ENCODE measurements at regions not wholly inside any gene's neighbourhood (a gene's known extent, or its start where the extent isn't known, plus 50 kb on each side); places are given as distances from the start of the nearest gene placed in this dataset.

DNA sequence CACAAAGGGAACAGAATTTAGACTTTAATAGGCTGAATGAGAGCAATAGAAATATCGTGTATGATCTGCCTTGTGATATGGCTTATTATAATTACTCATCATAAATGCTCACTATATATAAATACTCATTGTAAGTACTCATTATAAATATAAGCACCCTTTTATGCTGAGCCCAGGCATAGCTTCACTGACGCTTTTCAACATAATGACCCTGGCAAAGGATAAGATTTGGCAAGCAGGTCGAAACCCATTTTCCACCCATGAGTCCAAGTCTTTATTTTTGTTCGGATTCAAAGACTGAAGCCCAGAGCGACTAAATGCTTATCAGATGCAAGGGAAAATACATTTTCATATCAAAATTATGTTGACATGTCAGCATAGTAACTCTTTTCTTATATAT is 500.4 kb downstream of the SLC4A3 start:
- no peaks in the 10 kb centered on the region for H3K27me3 Mint-ChIP-seq (ENCODE audit: low read depth)
- H3K4me3 Mint-ChIP-seq, result no peak overlapping the region
- DNase-seq (ENCODE audit: low spot score), result no peak
- peaks cover 6% of the 10 kb centered on the region for H3K9me3 Mint-ChIP-seq
- H3K27ac Mint-ChIP-seq, result no peak overlapping the region
- no peaks in the 10 kb centered on the region for H3K4me1 Mint-ChIP-seq (ENCODE audit: low read depth)
- H3K36me3 Mint-ChIP-seq (ENCODE audit: low read depth), result no peaks in the 10 kb centered on the region

DNA sequence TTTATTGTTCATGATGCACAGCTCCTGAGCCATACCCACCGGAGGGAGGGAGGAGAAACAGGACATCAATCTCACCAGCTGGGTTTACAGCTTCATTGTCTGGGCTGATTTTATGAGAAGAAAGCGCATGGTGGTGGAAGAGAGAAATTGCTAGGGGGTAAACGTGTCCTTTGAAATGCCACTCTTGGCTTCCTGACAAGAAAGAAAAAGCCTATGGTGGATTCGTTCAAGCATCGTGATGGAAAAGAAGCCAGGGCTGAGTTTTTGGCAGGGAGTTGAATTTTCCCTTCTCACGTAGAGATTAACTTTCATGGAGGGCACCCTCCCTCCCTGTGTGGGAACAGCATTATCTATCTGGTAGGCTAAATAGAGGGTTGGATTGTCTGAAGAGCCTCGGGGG is 502.0 kb downstream of the SLC4A3 start:
- DNase-seq (ENCODE audit: low spot score), result no peak
- no peaks in the 10 kb centered on the region for H3K27me3 Mint-ChIP-seq (ENCODE audit: low read depth)
- no peaks in the 10 kb centered on the region for H3K4me1 Mint-ChIP-seq (ENCODE audit: low read depth)
- no peak overlapping the region for H3K27ac Mint-ChIP-seq
- peaks cover 6% of the 10 kb centered on the region for H3K9me3 Mint-ChIP-seq
- H3K4me3 Mint-ChIP-seq, result no peak overlapping the region
- no peaks in the 10 kb centered on the region for H3K36me3 Mint-ChIP-seq (ENCODE audit: low read depth)

DNA sequence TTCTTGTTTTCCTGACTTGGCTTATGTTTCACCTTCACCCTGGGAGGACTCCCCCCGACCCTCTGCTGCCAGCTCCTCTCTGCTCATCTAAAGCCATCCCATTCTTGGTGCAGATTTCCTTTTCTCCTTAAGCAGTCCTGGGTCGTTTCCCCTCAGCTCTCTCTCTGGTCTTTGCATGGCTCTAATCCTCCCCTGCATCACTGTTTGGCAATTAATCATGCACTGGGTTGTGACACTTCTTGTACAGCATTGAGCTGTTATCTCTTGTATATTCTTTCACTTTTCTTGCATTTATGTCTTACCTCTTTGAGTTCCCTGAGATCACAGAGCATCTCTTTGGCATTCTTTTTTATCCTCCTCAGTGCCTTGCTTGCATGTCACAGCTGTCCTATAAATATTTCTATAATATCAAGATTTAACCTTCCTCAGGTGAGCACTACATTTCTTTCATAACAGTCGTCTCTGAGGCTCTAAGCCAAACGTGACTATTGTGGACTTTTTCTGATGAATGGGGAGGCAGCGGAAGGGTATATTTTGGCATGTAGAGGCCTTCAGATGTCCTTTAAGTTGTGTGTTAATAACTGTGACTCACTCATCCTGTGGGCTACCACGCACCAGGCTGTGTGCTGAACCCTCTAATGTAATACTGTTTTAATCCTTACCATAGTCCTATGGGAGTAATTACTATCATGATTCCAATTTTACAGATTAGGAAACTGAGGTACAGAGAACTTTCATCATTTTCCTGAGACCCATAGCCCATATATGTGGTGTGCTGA is 507.5 kb downstream of the SLC4A3 start:
- DNase-seq (ENCODE audit: low spot score), result no peak
- Mint-ChIP-seq H3K27me3 (ENCODE audit: low read depth) (no peaks in the 10 kb centered on the region), H3K4me3 (no peak overlapping the region), H3K36me3 (ENCODE audit: low read depth) (no peaks in the 10 kb centered on the region), H3K27ac (no peak overlapping the region), H3K9me3 (peaks cover 6% of the 10 kb centered on the region), H3K4me1 (ENCODE audit: low read depth) (no peaks in the 10 kb centered on the region)

DNA sequence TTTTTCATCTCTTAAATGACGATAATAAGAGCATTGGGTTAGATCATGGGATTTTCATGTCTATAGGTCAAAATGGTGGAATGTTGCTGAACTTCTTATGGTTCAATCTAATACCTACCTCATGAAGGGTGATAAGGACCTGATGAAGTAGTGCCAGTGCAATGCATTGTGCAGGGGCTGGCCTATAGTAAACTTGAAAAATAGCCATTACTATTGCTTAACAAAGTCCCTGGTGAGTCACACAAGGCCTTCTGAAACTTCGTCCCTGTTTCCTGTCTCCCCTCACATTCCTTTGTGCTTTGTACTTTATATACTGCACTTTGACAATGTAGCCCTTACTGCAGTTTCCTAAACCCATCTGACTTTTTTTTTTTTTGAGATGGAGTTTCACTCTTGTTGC is 515.9 kb downstream of the SLC4A3 start:
- H3K36me3 Mint-ChIP-seq (ENCODE audit: low read depth), result no peaks in the 10 kb centered on the region
- H3K4me1 Mint-ChIP-seq (ENCODE audit: low read depth), result no peaks in the 10 kb centered on the region
- no peak overlapping the region for H3K4me3 Mint-ChIP-seq
- H3K27me3 Mint-ChIP-seq (ENCODE audit: low read depth), result no peaks in the 10 kb centered on the region
- no peaks in the 10 kb centered on the region for H3K9me3 Mint-ChIP-seq
- no peak for DNase-seq (ENCODE audit: low spot score)
- H3K27ac Mint-ChIP-seq, result no peak overlapping the region

DNA sequence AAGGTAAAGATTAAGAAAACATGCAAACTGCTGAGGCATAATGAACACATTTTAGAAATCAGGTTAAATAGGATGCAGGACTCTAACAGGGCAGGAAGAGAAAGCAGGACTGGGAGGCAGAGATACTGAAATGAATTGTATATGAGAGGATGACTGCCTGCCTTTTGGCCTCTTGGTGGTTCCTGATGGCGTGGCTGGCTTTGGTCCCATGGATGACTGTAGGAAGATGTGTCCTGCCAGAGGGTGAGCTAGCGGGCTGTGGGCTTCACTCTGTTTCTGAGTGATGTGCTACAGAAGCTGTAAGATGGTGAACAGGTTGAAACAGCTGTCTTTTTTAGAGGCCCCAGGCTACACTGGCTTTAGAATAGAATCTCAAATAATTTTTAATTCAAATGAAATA is 517.0 kb downstream of the SLC4A3 start:
- Mint-ChIP-seq H3K4me3 (no peak overlapping the region), H3K27ac (no peak overlapping the region), H3K27me3 (ENCODE audit: low read depth) (no peaks in the 10 kb centered on the region), H3K9me3 (no peaks in the 10 kb centered on the region), H3K4me1 (ENCODE audit: low read depth) (no peaks in the 10 kb centered on the region), H3K36me3 (ENCODE audit: low read depth) (no peaks in the 10 kb centered on the region)
- DNase-seq (ENCODE audit: low spot score), result no peak

DNA sequence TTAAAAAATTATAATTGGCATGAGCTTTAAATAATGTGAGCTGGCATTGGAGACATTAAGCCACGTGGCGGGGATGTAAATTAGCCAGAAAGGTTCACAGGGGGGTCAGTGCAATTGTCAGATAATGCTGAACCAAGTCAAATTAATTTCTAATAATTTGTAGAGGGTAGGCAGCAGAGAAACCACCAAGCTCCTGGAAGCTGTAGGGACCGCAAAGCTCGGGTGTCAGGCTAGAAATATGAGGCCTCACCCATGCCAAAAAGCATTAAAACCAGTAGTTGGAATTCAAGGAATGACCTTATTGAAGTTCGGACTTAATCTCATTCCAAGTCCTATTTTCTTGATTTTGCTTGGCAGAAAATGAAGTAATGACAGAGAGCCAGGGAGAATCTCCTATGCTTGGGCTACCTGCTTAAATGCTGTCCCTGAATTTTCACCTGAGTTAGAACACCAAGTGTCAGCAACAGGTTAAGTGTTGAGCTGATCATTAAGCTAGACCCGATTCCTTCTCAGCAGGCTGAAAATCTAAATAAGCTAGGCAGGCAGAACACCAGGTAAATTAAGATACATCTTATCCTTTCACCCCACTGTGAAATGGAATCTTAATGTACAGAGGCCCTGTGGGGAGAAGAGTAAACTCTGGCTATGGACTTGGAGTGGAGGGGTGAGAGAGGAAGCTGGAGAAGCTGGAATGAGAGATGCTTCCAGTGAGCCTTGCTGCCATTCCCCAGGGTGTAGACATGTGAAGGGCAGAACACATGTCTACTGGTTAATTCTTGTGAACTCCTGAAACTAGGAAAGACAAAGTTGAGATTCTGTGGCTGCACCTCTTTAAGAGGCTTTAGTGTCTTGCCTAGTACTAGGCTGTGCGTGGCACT is 520.0 kb downstream of the SLC4A3 start:
- no peaks in the 10 kb centered on the region for H3K4me1 Mint-ChIP-seq (ENCODE audit: low read depth)

DNA sequence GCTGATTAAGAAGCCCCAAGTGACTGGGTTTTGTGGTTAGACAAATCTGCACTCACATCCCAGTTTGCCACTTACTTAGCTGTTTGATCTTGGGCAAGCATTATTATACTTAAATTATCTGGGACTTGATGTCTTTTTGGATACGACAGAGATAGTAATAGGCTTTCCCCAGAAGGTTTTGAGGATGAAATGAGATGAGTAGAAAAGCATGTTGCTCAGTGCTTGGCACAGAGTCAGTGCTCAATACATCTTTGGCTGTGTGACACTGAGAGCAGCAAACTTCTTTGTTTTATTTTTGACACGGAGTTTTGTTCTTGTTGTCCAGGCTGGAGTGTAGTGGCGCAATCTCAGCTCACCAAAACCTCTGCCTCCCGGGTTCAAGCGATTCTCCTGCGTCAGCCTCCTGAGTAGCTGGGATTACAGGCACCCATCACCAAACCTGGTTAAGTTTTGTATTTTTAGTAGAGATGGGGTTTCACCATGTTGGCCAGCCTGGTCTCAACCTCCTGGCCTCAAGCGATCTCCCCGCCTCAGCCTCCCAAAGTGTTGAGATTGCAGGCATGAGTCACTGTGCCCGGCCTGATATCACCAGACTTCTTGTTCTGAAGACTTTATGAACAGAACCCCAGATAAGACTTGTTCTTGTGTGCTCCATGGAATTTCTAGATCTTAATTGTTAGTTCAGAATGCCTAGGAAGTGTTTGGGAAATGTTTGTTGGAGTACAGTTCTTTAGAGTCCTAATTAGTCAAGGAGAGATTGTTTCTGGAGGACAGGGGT is 521.2 kb downstream of the SLC4A3 start:
- no peaks in the 10 kb centered on the region for H3K36me3 Mint-ChIP-seq (ENCODE audit: low read depth)
- H3K4me1 Mint-ChIP-seq (ENCODE audit: low read depth), result no peaks in the 10 kb centered on the region
- H3K27ac Mint-ChIP-seq, result no peak overlapping the region
- H3K27me3 Mint-ChIP-seq (ENCODE audit: low read depth), result no peaks in the 10 kb centered on the region
- DNase-seq (ENCODE audit: low spot score), result no peak
- H3K4me3 Mint-ChIP-seq, result no peak overlapping the region
- H3K9me3 Mint-ChIP-seq, result no peaks in the 10 kb centered on the region

More for the DNA sequence above, 520.0 kb downstream of the SLC4A3 start:
- Mint-ChIP-seq H3K27me3 (ENCODE audit: low read depth) (no peaks in the 10 kb centered on the region), H3K27ac (no peak overlapping the region), H3K4me3 (no peak overlapping the region), H3K36me3 (ENCODE audit: low read depth) (no peaks in the 10 kb centered on the region), H3K9me3 (no peaks in the 10 kb centered on the region)
- no peak for DNase-seq (ENCODE audit: low spot score)

DNA sequence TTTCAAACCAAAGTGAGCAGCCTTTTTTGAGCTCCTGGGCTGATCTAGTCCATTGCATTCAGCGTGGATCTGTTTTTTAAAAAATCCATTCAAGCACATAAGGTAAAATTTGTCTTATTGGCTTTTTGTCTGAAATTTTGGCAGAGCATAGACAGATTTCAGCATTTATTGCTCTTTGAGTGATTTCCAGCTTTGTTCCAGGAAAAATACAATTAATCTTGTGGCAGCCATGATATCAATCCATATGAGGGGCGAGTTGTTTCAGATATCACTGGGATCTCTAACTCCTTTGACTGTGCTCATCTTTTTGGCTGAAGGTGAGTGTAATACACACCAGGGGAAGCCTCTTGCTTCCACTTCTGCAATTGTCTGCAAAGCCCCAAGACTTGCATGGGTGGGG is 523.9 kb downstream of the SLC4A3 start:
- Mint-ChIP-seq H3K27me3 (ENCODE audit: low read depth) (no peaks in the 10 kb centered on the region), H3K9me3 (no peaks in the 10 kb centered on the region), H3K36me3 (ENCODE audit: low read depth) (no peaks in the 10 kb centered on the region), H3K4me1 (ENCODE audit: low read depth) (no peaks in the 10 kb centered on the region), H3K4me3 (no peak overlapping the region), H3K27ac (no peak overlapping the region)
- DNase-seq (ENCODE audit: low spot score), result no peak

DNA sequence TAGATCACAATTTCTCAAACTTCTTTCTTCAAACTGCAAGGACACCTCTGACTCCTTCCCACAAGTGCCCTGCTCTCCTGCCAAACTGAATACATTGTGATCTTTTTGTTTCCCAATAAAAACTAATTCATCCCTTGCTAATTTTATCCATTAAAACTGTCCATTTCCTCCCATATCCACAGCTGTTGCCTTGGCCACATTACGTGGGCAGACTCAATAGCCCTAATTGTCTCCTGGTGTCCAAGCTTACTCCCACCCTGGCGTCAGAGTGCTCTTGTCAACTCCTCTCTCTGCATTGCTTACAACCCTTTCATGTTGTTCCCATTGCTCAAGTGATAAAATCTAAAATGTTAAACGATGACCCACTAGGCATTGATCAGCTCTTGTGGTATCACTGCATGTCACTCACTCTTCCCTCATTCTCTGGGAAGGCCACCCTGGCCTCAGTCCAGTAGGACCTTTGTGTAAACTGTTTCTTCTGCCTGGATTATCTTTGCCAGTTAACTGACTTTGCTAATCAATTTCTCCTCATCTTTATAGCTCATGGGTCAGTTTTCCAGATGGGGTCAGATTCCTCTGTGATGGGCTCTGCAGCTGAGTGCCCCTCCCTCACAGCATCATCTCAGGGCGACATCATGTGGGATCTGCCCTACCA is 525.0 kb downstream of the SLC4A3 start:
- H3K9me3 Mint-ChIP-seq, result no peaks in the 10 kb centered on the region
- no peak overlapping the region for H3K4me3 Mint-ChIP-seq
- no peaks in the 10 kb centered on the region for H3K4me1 Mint-ChIP-seq (ENCODE audit: low read depth)
- no peak for DNase-seq (ENCODE audit: low spot score)
- no peak overlapping the region for H3K27ac Mint-ChIP-seq
- no peaks in the 10 kb centered on the region for H3K36me3 Mint-ChIP-seq (ENCODE audit: low read depth)
- H3K27me3 Mint-ChIP-seq (ENCODE audit: low read depth), result no peaks in the 10 kb centered on the region

DNA sequence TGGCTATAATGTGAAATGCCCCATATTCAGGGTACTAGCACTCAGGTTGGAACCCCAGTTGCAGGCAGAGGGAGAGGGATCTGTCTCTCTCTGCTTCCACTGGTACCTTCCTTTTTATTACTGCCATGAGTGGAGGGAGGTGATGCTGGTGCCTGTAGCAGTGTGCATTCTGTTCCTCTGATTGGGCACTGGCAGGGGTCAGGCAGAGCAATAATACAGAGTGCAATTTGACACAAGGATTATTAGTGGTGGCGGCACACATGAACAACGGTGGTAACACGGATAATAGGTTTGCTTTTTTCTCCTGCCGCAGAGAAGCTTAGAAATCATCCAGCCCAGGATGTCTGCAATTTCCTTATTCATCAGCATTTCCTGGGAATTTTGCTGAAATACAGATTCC is 525.7 kb downstream of the SLC4A3 start:
- no peak for DNase-seq (ENCODE audit: low spot score)
- no peaks in the 10 kb centered on the region for H3K9me3 Mint-ChIP-seq
- no peaks in the 10 kb centered on the region for H3K36me3 Mint-ChIP-seq (ENCODE audit: low read depth)
- no peak overlapping the region for H3K27ac Mint-ChIP-seq
- no peaks in the 10 kb centered on the region for H3K27me3 Mint-ChIP-seq (ENCODE audit: low read depth)
- H3K4me3 Mint-ChIP-seq, result no peak overlapping the region
- no peaks in the 10 kb centered on the region for H3K4me1 Mint-ChIP-seq (ENCODE audit: low read depth)

DNA sequence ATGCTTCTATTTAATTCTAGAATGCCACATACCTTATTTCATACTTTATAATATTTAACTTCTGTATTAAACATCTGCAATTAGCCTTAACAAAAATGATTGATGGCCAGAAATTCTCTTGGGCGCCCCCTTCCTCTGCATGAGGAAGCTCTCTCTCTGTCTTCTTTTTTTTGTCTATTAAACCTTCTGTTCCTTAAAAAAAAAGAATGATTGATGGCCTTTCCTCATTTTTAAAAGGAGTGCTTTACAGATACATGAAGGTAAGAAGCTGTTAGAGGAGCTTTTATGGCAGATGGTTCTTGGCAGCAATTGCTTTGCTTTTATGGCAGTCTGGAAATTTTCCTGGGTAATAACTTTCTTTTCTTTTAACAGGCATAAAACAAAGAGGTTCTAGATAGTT is 526.9 kb downstream of the SLC4A3 start:
- no peaks in the 10 kb centered on the region for H3K9me3 Mint-ChIP-seq
- no peak overlapping the region for H3K27ac Mint-ChIP-seq
- no peaks in the 10 kb centered on the region for H3K27me3 Mint-ChIP-seq (ENCODE audit: low read depth)
- DNase-seq (ENCODE audit: low spot score), result no peak
- no peaks in the 10 kb centered on the region for H3K4me1 Mint-ChIP-seq (ENCODE audit: low read depth)
- no peaks in the 10 kb centered on the region for H3K36me3 Mint-ChIP-seq (ENCODE audit: low read depth)
- H3K4me3 Mint-ChIP-seq, result no peak overlapping the region

DNA sequence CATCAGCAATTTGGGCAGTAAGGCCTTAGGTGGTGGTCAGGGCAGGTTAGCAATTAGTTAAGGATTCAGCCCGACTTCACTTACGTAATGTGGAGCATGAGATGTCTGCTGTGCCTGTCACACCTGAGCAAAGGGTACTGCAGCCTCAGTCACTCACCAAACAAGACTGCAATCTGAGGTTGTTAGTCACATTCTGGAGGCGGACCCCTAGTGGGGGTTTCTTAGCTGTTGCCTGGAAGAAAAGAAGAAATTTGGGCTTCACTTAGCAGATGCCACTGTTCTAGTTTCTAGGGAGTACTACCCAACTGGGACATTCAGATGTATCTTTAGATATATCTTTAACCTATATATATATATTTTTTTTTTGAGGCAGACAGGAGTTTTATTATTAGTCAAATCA is 529.9 kb downstream of the SLC4A3 start:
- Mint-ChIP-seq H3K27me3 (ENCODE audit: low read depth) (no peaks in the 10 kb centered on the region), H3K27ac (no peak overlapping the region)

DNA sequence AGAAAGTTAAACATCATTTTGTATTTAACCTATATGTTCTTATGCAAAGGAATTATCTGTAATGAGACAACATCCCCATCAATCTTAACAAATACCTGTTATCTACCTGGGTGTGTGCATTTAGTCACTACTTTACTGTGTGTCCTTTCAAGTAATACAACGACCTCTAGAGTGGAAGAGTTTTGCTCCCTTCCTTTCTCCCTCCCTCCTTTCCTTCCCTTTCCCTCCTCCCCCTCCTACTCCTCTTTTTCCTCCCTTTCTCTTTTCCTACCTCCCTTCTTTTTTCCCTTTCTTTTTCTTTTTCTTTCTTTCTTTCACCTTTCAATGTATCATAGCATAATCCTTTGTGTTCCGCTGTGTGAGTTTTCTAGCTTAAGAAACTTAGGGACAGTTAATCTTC is 532.3 kb downstream of the SLC4A3 start:
- no peaks in the 10 kb centered on the region for H3K4me1 Mint-ChIP-seq (ENCODE audit: low read depth)
- no peak overlapping the region for H3K27ac Mint-ChIP-seq
- no peak overlapping the region for H3K4me3 Mint-ChIP-seq
- no peaks in the 10 kb centered on the region for H3K9me3 Mint-ChIP-seq
- H3K27me3 Mint-ChIP-seq (ENCODE audit: low read depth), result no peaks in the 10 kb centered on the region
- no peak for DNase-seq (ENCODE audit: low spot score)
- no peaks in the 10 kb centered on the region for H3K36me3 Mint-ChIP-seq (ENCODE audit: low read depth)

More for the DNA sequence above, 529.9 kb downstream of the SLC4A3 start:
- Mint-ChIP-seq H3K4me3 (no peak overlapping the region), H3K9me3 (no peaks in the 10 kb centered on the region), H3K4me1 (ENCODE audit: low read depth) (no peaks in the 10 kb centered on the region), H3K36me3 (ENCODE audit: low read depth) (no peaks in the 10 kb centered on the region)
- DNase-seq (ENCODE audit: low spot score), result no peak

All from T-helper 2 cell treated with Interferon-gamma antibody and Interleukin-4, amounts not matched to agents 5 μg/mL and 100 μg/mL, for 36 hours (primary cell).